ENCODE measurements at regions not wholly inside any gene's neighbourhood (a gene's known extent, or its start where the extent isn't known, plus 50 kb on each side); places are given as distances from the start of the nearest gene placed in this dataset.
"Not testable (repeated sequence)": the region's sequence is repeated elsewhere in the genome, so short reads cannot be mapped to it uniquely, and the experiment has no call there.

- peaks cover 2% of the 10 kb centered on the region for H3K4me1 Mint-ChIP-seq
- DNase-seq (ENCODE audit: low spot score in 2 of 2) = no peak
- peaks cover 4% of the 10 kb centered on the region for H3K9me3 Mint-ChIP-seq
- H3K4me3 Mint-ChIP-seq = no peak overlapping the region
- no peaks in the 10 kb centered on the region for H3K27me3 Mint-ChIP-seq
- peak overlapping the region; percentile 6 for H3K27ac Mint-ChIP-seq
- peaks cover 8% of the 10 kb centered on the region for H3K36me3 Mint-ChIP-seq
- no peak for ATAC-seq (ENCODE audit: low read depth)
Observed at GRCh38 chr2:144117086-144117485, 402.8 kb downstream of the ZEB2 start.

- no peak for ATAC-seq (ENCODE audit: low read depth)
- H3K27ac Mint-ChIP-seq = no peak overlapping the region
- H3K36me3 Mint-ChIP-seq = peaks cover 8% of the 10 kb centered on the region
- DNase-seq (ENCODE audit: low spot score in 2 of 2) = no peak
- no peaks in the 10 kb centered on the region for H3K27me3 Mint-ChIP-seq
- no peak overlapping the region for H3K4me3 Mint-ChIP-seq
- H3K4me1 Mint-ChIP-seq = peaks cover 2% of the 10 kb centered on the region
- peaks cover 4% of the 10 kb centered on the region for H3K9me3 Mint-ChIP-seq
Observed at GRCh38 chr2:144115739-144116291, 404.1 kb downstream of the ZEB2 start.

GRCh38 chr2:144114760-144115159, 405.2 kb downstream of the ZEB2 start:
- H3K27ac Mint-ChIP-seq = no peak overlapping the region
- H3K36me3 Mint-ChIP-seq = peaks cover 8% of the 10 kb centered on the region
- H3K9me3 Mint-ChIP-seq = peaks cover 4% of the 10 kb centered on the region
- DNase-seq (ENCODE audit: low spot score in 2 of 2) (no peak), ATAC-seq (ENCODE audit: low read depth) (no peak)
- no peaks in the 10 kb centered on the region for H3K27me3 Mint-ChIP-seq
- no peak overlapping the region for H3K4me3 Mint-ChIP-seq
- peaks cover 2% of the 10 kb centered on the region for H3K4me1 Mint-ChIP-seq

GRCh38 chr2:144111437-144111836, 408.5 kb downstream of the ZEB2 start:
- H3K9me3 Mint-ChIP-seq = peaks cover 11% of the 10 kb centered on the region
- H3K27ac Mint-ChIP-seq = no peak overlapping the region
- no peak for ATAC-seq (ENCODE audit: low read depth)
- no peaks in the 10 kb centered on the region for H3K4me1 Mint-ChIP-seq
- H3K36me3 Mint-ChIP-seq = peaks cover 24% of the 10 kb centered on the region
- no peak overlapping the region for H3K4me3 Mint-ChIP-seq
- no peaks in the 10 kb centered on the region for H3K27me3 Mint-ChIP-seq
- DNase-seq (ENCODE audit: low spot score in 2 of 2) = no peak

- not testable (repeated sequence) for H3K27me3 Mint-ChIP-seq; H3K27ac Mint-ChIP-seq; H3K4me1 Mint-ChIP-seq; H3K4me3 Mint-ChIP-seq; ATAC-seq (ENCODE audit: low read depth); DNase-seq (ENCODE audit: low spot score in 2 of 2)
- Mint-ChIP-seq H3K36me3 (peaks cover 33% of the 10 kb centered on the region), H3K9me3 (peaks cover 12% of the 10 kb centered on the region)
Observed at GRCh38 chr2:144106104-144106503, 413.8 kb downstream of the ZEB2 start.

- Mint-ChIP-seq H3K27ac (no peak overlapping the region), H3K4me1 (peaks cover 11% of the 10 kb centered on the region), H3K4me3 (no peak overlapping the region), H3K27me3 (no peaks in the 10 kb centered on the region), H3K36me3 (peaks cover 31% of the 10 kb centered on the region), H3K9me3 (peaks cover 12% of the 10 kb centered on the region)
- DNase-seq (ENCODE audit: low spot score in 2 of 2) (no peak), ATAC-seq (ENCODE audit: low read depth) (no peak)
Observed at GRCh38 chr2:144102386-144102785, 417.5 kb downstream of the ZEB2 start.

GRCh38 chr2:144099780-144100377, 420.0 kb downstream of the ZEB2 start:
- Mint-ChIP-seq H3K27me3 (no peaks in the 10 kb centered on the region), H3K4me1 (peaks cover 11% of the 10 kb centered on the region), H3K9me3 (peaks cover 3% of the 10 kb centered on the region), H3K36me3 (peaks cover 13% of the 10 kb centered on the region), H3K4me3 (no peak overlapping the region), H3K27ac (no peak overlapping the region)
- no peak for ATAC-seq (ENCODE audit: low read depth)
- no peak for DNase-seq (ENCODE audit: low spot score in 2 of 2)

GRCh38 chr2:144099340-144099739, 420.6 kb downstream of the ZEB2 start:
- no peak for ATAC-seq (ENCODE audit: low read depth)
- Mint-ChIP-seq H3K27ac (no peak overlapping the region), H3K4me1 (peaks cover 11% of the 10 kb centered on the region), H3K36me3 (peaks cover 18% of the 10 kb centered on the region), H3K9me3 (peaks cover 4% of the 10 kb centered on the region), H3K4me3 (no peak overlapping the region), H3K27me3 (no peaks in the 10 kb centered on the region)
- DNase-seq (ENCODE audit: low spot score in 2 of 2) = no peak

- no peak overlapping the region for H3K27ac Mint-ChIP-seq
- peaks cover 11% of the 10 kb centered on the region for H3K4me1 Mint-ChIP-seq
- ATAC-seq (ENCODE audit: low read depth) = peak; percentile 34
- DNase-seq (ENCODE audit: low spot score in 2 of 2) = no peak
- H3K4me3 Mint-ChIP-seq = no peak overlapping the region
- peaks cover 18% of the 10 kb centered on the region for H3K36me3 Mint-ChIP-seq
- peaks cover 7% of the 10 kb centered on the region for H3K9me3 Mint-ChIP-seq
- H3K27me3 Mint-ChIP-seq = no peaks in the 10 kb centered on the region
Observed at GRCh38 chr2:144097440-144098225, 422.3 kb downstream of the ZEB2 start.

- no peaks in the 10 kb centered on the region for H3K27me3 Mint-ChIP-seq
- no peak overlapping the region for H3K27ac Mint-ChIP-seq
- H3K36me3 Mint-ChIP-seq = peaks cover 23% of the 10 kb centered on the region
- no peak for ATAC-seq (ENCODE audit: low read depth)
- no peak for DNase-seq (ENCODE audit: low spot score in 2 of 2)
- H3K9me3 Mint-ChIP-seq = peaks cover 11% of the 10 kb centered on the region
- H3K4me1 Mint-ChIP-seq = peaks cover 11% of the 10 kb centered on the region
- H3K4me3 Mint-ChIP-seq = no peak overlapping the region
Observed at GRCh38 chr2:144096531-144096930, 423.4 kb downstream of the ZEB2 start.

GRCh38 chr2:144094408-144095151, 425.3 kb downstream of the ZEB2 start:
- H3K4me3 Mint-ChIP-seq = no peak overlapping the region
- no peak for DNase-seq (ENCODE audit: low spot score in 2 of 2)
- peaks cover 11% of the 10 kb centered on the region for H3K9me3 Mint-ChIP-seq
- H3K36me3 Mint-ChIP-seq = peaks cover 22% of the 10 kb centered on the region
- no peaks in the 10 kb centered on the region for H3K27me3 Mint-ChIP-seq
- H3K27ac Mint-ChIP-seq = no peak overlapping the region
- ATAC-seq (ENCODE audit: low read depth) = no peak
- H3K4me1 Mint-ChIP-seq = peaks cover 4% of the 10 kb centered on the region

- H3K4me1 Mint-ChIP-seq = peaks cover 5% of the 10 kb centered on the region
- peaks cover 25% of the 10 kb centered on the region for H3K36me3 Mint-ChIP-seq
- H3K9me3 Mint-ChIP-seq = peaks cover 11% of the 10 kb centered on the region
- ATAC-seq (ENCODE audit: low read depth) (no peak), DNase-seq (ENCODE audit: low spot score in 2 of 2) (no peak)
- no peak overlapping the region for H3K4me3 Mint-ChIP-seq
- H3K27ac Mint-ChIP-seq = no peak overlapping the region
- no peaks in the 10 kb centered on the region for H3K27me3 Mint-ChIP-seq
Observed at GRCh38 chr2:144091622-144092021, 428.3 kb downstream of the ZEB2 start.

GRCh38 chr2:144088863-144089262, 431.1 kb downstream of the ZEB2 start:
- Mint-ChIP-seq H3K27me3 (no peaks in the 10 kb centered on the region), H3K36me3 (peaks cover 19% of the 10 kb centered on the region), H3K27ac (no peak overlapping the region), H3K4me3 (no peak overlapping the region), H3K9me3 (peaks cover 4% of the 10 kb centered on the region), H3K4me1 (peaks cover 5% of the 10 kb centered on the region)
- DNase-seq (ENCODE audit: low spot score in 2 of 2) = no peak
- ATAC-seq (ENCODE audit: low read depth) = no peak

- DNase-seq (ENCODE audit: low spot score in 2 of 2) (no peak), ATAC-seq (ENCODE audit: low read depth) (no peak)
- peaks cover 16% of the 10 kb centered on the region for H3K36me3 Mint-ChIP-seq
- H3K27ac Mint-ChIP-seq = no peak overlapping the region
- peaks cover 9% of the 10 kb centered on the region for H3K4me1 Mint-ChIP-seq
- peaks cover 2% of the 10 kb centered on the region for H3K9me3 Mint-ChIP-seq
- H3K27me3 Mint-ChIP-seq = no peaks in the 10 kb centered on the region
- no peak overlapping the region for H3K4me3 Mint-ChIP-seq
Observed at GRCh38 chr2:144086965-144087364, 433.0 kb downstream of the ZEB2 start.

All from memory B cell (primary cell).